ENCODE measurements at regions not wholly inside any gene's neighbourhood (a gene's known extent, or its start where the extent isn't known, plus 50 kb on each side); places are given as distances from the start of the nearest gene placed in this dataset.

GRCh38 chr12:19801941-19802340 is 362.6 kb downstream of the AEBP2 start:
- intact Hi-C loops (cut with micrococcal nuclease): no loop called here
- Histone ChIP-seq H2AFZ (ENCODE audit: insufficient read depth, low read depth, low read length, poor library complexity, severe bottlenecking) (no peak overlapping the region), H3K9ac (ENCODE audit: insufficient read depth, low read length, poor library complexity, severe bottlenecking) (no peak overlapping the region), H3K9me3 (replicated peaks in 1 of 2; ENCODE audit: control insufficient read depth in 1 of 2, insufficient read depth in 1 of 2, low read length in 2 of 2) (peaks cover 0 to 8% of the 10 kb centered on the region in 2 donors), H3K4me2 (replicated peaks; ENCODE audit: extremely low read depth, low read length, poor library complexity, severe bottlenecking) (no peak overlapping the region), H3K4me1 (ENCODE audit: control insufficient read depth in 1 of 2, insufficient read depth in 2 of 2, low read length in 2 of 2) (no peaks in the 10 kb centered on the region), H3K4me3 (replicated peaks in 1 of 3; ENCODE audit: low read depth in 2 of 3, low read length in 3 of 3) (no peak overlapping the region), H3K79me2 (ENCODE audit: insufficient read depth, low read length) (no peaks in the 10 kb centered on the region), H3K27ac (ENCODE audit: low read depth in 1 of 2, low read length in 2 of 2) (no peak overlapping the region), H3K36me3 (replicated peaks in 1 of 2; ENCODE audit: control insufficient read depth in 1 of 2, insufficient read depth in 2 of 2, low read length in 2 of 2) (no peaks in the 10 kb centered on the region), H4K20me1 (ENCODE audit: insufficient read depth, low read length) (no peaks in the 10 kb centered on the region), H3K27me3 (ENCODE audit: control insufficient read depth in 2 of 2, insufficient read depth in 2 of 2, low read length in 2 of 2) (no peaks in the 10 kb centered on the region)
- Mint-ChIP-seq H3K36me3 (no peaks in the 10 kb centered on the region), H3K9me3 (peaks cover 4 to 17% (median 11%) of the 10 kb centered on the region in 7 donors), H3K27ac (no peak overlapping the region), H3K4me1 (no peaks in the 10 kb centered on the region), H3K27me3 (ENCODE audit: low read depth in 3 of 3) (no peaks in the 10 kb centered on the region), H3K4me3 (no peak overlapping the region)
- no peak for TF ChIP-seq CTCF (IDR thresholded peaks at IDR 0.05)
- no CpG with 5 or more reads among the region's 4 CpGs for WGBS (ENCODE audit: insufficient coverage)
- DNase-seq: no peak

DNA sequence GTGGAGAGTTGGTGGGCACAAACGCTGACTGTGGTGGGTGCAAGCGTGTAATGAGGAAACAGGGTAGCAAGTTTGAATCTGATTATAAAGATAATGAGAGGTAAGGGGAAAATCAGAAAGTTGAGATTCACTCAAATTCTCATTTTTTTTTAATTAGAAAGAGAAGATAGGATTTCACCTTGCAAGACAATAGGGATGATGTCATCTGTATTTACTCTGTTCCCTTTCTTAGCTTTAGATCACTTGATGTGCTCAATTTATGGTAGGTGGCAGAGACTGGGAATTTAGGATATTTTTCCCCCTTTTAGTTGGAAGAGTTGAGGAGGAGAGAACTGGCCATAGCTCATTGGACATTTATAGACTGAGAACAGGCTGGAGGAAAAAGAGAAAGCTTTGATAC is 363.6 kb downstream of the AEBP2 start:
- Histone ChIP-seq H3K79me2 (ENCODE audit: insufficient read depth, low read length) (no peaks in the 10 kb centered on the region), H3K9me3 (replicated peaks in 1 of 2; ENCODE audit: control insufficient read depth in 1 of 2, insufficient read depth in 1 of 2, low read length in 2 of 2) (peaks cover 0 to 7% of the 10 kb centered on the region in 2 donors), H3K4me3 (replicated peaks in 1 of 3; ENCODE audit: low read depth in 2 of 3, low read length in 3 of 3) (no peak overlapping the region), H3K4me2 (replicated peaks; ENCODE audit: extremely low read depth, low read length, poor library complexity, severe bottlenecking) (no peak overlapping the region), H3K9ac (ENCODE audit: insufficient read depth, low read length, poor library complexity, severe bottlenecking) (no peak overlapping the region), H2AFZ (ENCODE audit: insufficient read depth, low read depth, low read length, poor library complexity, severe bottlenecking) (no peak overlapping the region), H4K20me1 (ENCODE audit: insufficient read depth, low read length) (no peaks in the 10 kb centered on the region), H3K4me1 (ENCODE audit: control insufficient read depth in 1 of 2, insufficient read depth in 2 of 2, low read length in 2 of 2) (no peaks in the 10 kb centered on the region), H3K27ac (ENCODE audit: low read depth in 1 of 2, low read length in 2 of 2) (no peak overlapping the region), H3K27me3 (ENCODE audit: control insufficient read depth in 2 of 2, insufficient read depth in 2 of 2, low read length in 2 of 2) (no peaks in the 10 kb centered on the region), H3K36me3 (replicated peaks in 1 of 2; ENCODE audit: control insufficient read depth in 1 of 2, insufficient read depth in 2 of 2, low read length in 2 of 2) (no peaks in the 10 kb centered on the region)
- Mint-ChIP-seq H3K4me3 (no peak overlapping the region), H3K9me3 (peaks cover under 1 to 10% (median 7%) of the 10 kb centered on the region in 7 donors), H3K36me3 (no peaks in the 10 kb centered on the region), H3K4me1 (no peaks in the 10 kb centered on the region), H3K27ac (no peak overlapping the region), H3K27me3 (ENCODE audit: low read depth in 3 of 3) (no peaks in the 10 kb centered on the region)
- no peak for DNase-seq
- intact Hi-C loops (cut with micrococcal nuclease): no loop called here
- 100% methylated on average over 1 of the region's 2 CpGs for WGBS (ENCODE audit: insufficient coverage)
- TF ChIP-seq CTCF (IDR thresholded peaks at IDR 0.05): no peak
